ENCODE measurements at regions not wholly inside any gene's neighbourhood (a gene's known extent, or its start where the extent isn't known, plus 50 kb on each side); places are given as distances from the start of the nearest gene placed in this dataset.

DNA sequence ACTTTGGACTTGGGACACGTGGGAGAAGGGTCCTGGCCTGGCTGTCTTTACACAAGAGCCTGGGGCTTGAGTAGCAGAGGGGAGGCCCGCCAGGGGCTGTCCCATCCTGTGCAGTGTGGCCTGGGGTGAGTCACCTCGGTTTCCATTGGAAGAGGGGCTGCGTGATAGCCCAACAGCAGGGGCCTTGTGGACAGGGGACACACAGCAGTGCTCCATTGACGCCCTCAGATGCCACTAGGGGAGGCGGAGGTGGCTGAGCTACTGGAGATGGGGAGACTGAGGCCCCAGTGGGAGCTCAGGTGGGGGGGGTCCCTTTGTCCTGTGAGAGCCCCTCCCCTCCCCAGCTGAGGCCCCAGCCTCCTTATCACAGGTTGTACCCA lies 50.0 kb upstream of the RNU6ATAC start:
- H3K9me3 ChIP-seq = 0 out of 2 replicates have a peak, but pooled peaks cover 3% of the 10 kb centered on the region
- no peak overlapping the region for H3K4me3 ChIP-seq
- no peaks in the 10 kb centered on the region for H3K36me3 ChIP-seq
- no peak for DNase-seq
- H3K27me3 ChIP-seq = no peaks in the 10 kb centered on the region

GRCh38 chr9:134214766-134215419 lies 50.5 kb upstream of the RNU6ATAC start:
- Histone ChIP-seq H3K9me3 (0 out of 2 replicates have a peak, but pooled peaks cover 3% of the 10 kb centered on the region), H3K36me3 (no peaks in the 10 kb centered on the region), H3K27me3 (no peaks in the 10 kb centered on the region), H3K4me3 (no peak overlapping the region)
- no peak for DNase-seq

- no peak for DNase-seq
- Histone ChIP-seq H3K4me3 (no peak overlapping the region), H3K27me3 (no peaks in the 10 kb centered on the region), H3K36me3 (no peaks in the 10 kb centered on the region), H3K9me3 (0 out of 2 replicates have a peak, but pooled peaks cover 3% of the 10 kb centered on the region)
Measured at GRCh38 chr9:134215420-134215698, 51.0 kb upstream of the RNU6ATAC start.

- Histone ChIP-seq H3K27me3 (no peaks in the 10 kb centered on the region), H3K36me3 (no peaks in the 10 kb centered on the region), H3K9me3 (0 out of 2 replicates have a peak, but pooled peaks cover 3% of the 10 kb centered on the region), H3K4me3 (no peak overlapping the region)
- no peak for DNase-seq
Measured at GRCh38 chr9:134215699-134216448, 51.5 kb upstream of the RNU6ATAC start.

DNA sequence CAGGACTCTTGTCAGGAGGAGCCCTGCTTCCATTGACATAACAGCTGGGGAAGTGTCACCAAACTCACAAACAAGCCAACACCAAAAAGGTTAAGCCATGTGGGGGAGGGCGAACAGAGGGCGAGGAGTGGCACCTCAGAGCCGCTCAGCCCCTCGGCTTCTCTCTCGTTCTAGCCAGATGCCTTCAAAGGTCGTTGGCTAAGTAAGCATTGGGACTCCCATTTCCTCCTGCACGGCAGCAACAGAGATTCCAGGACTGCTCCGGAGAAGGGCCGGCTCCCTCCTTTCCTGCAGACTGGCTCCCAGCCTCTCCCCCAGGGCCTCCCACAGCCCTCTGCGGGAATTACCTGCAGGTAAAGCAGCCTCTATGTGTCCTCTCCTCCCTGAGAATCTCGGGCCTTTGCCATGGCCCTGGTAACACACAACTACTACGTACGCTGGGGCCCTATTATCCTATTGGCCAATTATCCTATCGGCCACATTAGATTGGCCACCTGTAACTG lies 52.1 kb upstream of the RNU6ATAC start:
- no peak for DNase-seq
- Histone ChIP-seq H3K27me3 (no peaks in the 10 kb centered on the region), H3K9me3 (0 out of 2 replicates have a peak, but pooled peaks cover 3% of the 10 kb centered on the region), H3K36me3 (no peaks in the 10 kb centered on the region), H3K4me3 (no peak overlapping the region)

- DNase-seq = no peak
- Histone ChIP-seq H3K27me3 (no peaks in the 10 kb centered on the region), H3K4me3 (no peak overlapping the region), H3K9me3 (0 out of 2 replicates have a peak, but pooled peaks cover 3% of the 10 kb centered on the region), H3K36me3 (no peaks in the 10 kb centered on the region)
Measured at GRCh38 chr9:134216961-134217360, 52.6 kb upstream of the RNU6ATAC start.

DNA sequence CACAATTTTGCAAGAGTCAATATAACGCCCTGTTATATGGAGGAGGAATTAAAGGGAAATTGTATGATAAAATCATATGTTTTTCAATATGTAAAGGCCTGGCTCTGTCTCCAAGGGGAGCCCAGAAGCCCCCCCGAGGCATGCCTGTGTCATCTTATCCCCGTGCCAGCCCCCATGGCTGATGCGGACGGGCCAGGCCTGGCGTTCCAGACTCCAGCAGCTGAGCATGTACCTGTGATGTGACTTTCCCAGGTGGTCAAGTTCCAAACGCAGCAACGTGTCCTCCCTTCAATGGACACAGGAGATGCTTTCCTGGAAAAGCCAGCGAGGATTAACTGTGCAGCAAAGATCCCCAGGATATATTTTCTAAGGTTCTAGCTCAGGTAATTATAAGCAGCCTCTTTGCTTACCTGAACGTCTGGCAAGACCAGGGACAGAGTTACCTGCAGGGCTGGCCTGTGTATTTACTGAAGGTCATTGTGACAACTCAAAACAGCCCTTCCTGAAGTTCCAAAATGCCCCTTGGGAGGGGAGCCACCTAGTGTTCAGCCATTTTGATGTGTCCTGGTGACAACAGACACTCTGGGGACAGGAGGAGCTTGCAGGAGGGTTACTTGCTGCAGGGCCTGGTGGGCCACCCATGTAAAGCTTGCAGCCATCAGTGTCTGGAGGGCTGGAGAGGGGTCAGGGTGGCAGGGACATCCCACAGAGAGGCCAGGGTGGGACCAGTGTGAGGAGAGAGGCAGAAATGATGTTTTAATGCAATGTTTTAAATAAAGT lies 53.3 kb upstream of the RNU6ATAC start:
- Histone ChIP-seq H3K27me3 (no peaks in the 10 kb centered on the region), H3K36me3 (no peaks in the 10 kb centered on the region), H3K4me3 (no peak overlapping the region), H3K9me3 (0 out of 2 replicates have a peak, but pooled peaks cover 2% of the 10 kb centered on the region)
- DNase-seq = no peak

DNA sequence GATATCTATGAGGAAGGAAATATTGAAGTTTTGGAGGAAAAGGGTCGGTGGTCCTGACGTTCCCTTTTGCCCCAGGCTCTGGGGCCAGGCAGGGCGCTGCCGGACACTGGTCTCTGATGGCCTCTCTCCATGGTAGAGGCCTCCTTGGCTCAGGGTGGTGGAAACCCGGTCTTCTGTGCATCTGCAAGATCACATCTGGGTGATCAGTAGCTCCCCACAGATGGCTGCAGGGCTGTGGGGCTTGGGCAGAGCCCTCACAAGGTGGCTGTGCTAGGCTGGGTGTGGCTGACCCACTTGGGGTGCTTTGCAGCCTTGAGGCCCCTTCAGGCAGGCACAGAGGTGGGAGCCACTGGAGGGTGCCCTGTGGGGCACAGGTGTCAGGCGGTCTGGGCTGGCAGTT lies 53.9 kb upstream of the RNU6ATAC start:
- H3K36me3 ChIP-seq = no peaks in the 10 kb centered on the region
- no peaks in the 10 kb centered on the region for H3K9me3 ChIP-seq
- no peak for DNase-seq
- no peaks in the 10 kb centered on the region for H3K27me3 ChIP-seq
- H3K4me3 ChIP-seq = no peak overlapping the region

GRCh38 chr9:134219646-134220060 lies 55.3 kb upstream of the RNU6ATAC start:
- no peak overlapping the region for H3K4me3 ChIP-seq
- H3K27me3 ChIP-seq = no peaks in the 10 kb centered on the region
- H3K36me3 ChIP-seq = no peaks in the 10 kb centered on the region
- DNase-seq = no peak
- H3K9me3 ChIP-seq = no peaks in the 10 kb centered on the region

DNA sequence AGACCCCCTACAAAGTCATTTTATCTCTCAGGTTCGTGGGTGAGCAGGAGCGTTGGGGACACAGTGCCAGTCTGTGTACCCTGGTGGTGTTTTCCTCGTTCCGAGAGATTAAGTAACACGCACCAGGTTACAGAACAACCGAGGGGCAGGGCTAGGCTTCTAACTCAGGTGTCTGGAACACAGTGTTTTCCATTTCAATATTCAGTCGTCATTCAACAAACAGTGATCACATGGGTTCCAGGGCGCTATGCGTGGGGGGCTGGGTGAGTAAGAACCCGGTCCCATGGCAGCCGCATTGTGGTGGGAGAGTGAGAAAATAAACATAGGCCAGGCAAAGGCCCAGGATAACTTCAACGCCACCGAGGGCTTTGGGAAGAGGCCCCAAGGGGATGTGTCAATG lies 55.9 kb upstream of the RNU6ATAC start:
- Histone ChIP-seq H3K36me3 (no peaks in the 10 kb centered on the region), H3K27me3 (no peaks in the 10 kb centered on the region), H3K9me3 (no peaks in the 10 kb centered on the region), H3K4me3 (no peak overlapping the region)
- no peak for DNase-seq

GRCh38 chr9:134221273-134222017 lies 57.1 kb upstream of the RNU6ATAC start:
- Histone ChIP-seq H3K4me3 (no peak overlapping the region), H3K36me3 (no peaks in the 10 kb centered on the region), H3K9me3 (no peaks in the 10 kb centered on the region), H3K27me3 (no peaks in the 10 kb centered on the region)
- DNase-seq = no peak

DNA sequence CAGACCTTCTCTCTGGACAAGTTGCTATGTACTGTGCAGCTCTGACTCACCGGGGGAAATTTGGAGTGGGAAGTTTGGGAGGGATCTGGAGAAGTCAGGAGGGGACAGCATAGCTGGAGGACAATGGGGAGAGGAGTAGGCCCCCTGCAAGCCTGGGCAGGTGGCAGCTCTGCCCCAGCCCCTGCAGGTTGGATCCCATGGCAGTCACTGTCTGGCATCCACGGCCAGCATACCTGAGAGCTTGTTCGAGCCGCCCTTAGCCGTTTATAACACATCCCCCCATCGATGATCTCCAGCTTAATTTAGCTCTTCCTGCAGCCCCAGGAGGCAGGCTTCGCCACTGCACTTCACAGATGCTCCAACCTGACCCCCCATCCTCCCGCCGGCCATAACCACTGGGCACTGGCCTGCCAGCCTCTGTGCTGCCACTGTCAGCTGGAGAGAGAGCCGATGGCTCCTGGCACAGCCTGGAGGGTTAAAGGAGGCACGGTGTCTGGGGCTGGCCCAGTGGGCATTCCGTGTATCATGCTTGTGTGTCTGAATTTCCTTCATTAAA lies 57.7 kb upstream of the RNU6ATAC start:
- H3K27me3 ChIP-seq = no peaks in the 10 kb centered on the region
- H3K4me3 ChIP-seq = no peak overlapping the region
- no peaks in the 10 kb centered on the region for H3K36me3 ChIP-seq
- no peaks in the 10 kb centered on the region for H3K9me3 ChIP-seq
- no peak for DNase-seq

DNA sequence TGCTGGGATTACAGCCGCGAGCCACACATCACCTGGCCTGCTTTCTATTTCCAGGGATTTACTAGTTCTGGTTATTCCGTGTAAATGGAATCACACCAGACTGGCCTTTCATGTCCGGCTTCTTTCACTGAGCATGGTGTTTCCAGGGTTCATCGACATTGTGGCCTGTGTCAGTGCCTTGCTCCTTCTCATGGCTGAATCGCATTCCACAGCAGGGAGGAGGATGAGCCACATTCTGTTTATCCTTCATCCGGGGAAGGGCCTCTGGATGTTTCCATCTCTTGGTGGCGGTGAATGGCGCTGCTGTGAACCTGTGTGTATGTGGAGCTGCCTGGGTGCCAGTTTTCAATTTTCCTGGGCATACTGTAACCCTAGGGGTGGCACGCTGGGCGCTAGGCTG lies 58.7 kb upstream of the RNU6ATAC start:
- H3K36me3 ChIP-seq = no peaks in the 10 kb centered on the region
- H3K27me3 ChIP-seq = no peaks in the 10 kb centered on the region
- H3K4me3 ChIP-seq = no peak overlapping the region
- no peaks in the 10 kb centered on the region for H3K9me3 ChIP-seq
- DNase-seq = no peak

DNA sequence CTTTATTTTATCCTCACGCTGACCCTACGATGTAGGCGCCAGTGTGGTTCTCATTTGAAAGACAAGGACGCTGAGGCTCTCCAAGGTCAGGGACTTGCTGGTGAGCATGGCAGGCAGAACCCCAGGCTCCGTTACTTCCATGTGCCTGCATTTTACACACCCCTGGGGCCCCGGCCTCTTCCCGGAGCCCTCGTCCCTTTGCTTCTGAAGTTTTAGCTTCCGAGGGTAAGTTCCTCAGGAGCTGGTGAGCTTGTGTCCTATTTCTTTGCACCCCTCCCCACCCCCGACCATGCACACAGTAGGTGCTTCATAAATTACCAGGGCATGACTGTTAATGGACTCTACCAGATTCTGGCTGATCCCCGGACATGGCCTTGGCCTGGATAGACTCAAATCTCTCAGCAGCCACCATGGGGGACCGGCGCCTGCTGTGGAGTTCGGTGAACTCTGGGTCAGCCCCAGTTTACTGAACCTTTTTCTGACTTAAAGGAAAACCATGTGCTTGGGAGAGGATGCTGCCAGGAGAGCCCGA lies 59.3 kb upstream of the RNU6ATAC start:
- H3K27me3 ChIP-seq = no peaks in the 10 kb centered on the region
- H3K4me3 ChIP-seq = no peak overlapping the region
- no peaks in the 10 kb centered on the region for H3K36me3 ChIP-seq
- no peaks in the 10 kb centered on the region for H3K9me3 ChIP-seq
- no peak for DNase-seq

DNA sequence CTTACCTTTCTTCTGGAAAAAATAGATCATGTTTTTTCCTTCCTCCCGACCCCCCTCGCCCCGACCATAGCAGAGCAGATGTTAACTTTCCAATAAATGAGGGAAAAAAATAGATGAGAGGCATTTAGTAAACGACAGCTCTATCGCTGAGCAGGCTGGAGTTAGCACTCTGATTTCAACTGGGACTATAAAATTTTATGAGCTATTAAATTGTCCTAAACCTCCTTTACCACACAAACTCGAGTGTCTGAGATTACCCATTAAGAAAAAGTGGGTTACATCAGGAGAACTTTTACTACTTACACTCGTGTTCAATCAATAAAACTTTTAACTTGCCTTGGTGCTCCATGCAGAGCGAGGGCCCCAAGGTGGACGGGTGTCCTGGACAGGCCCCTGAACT lies 59.8 kb upstream of the RNU6ATAC start:
- no peaks in the 10 kb centered on the region for H3K36me3 ChIP-seq
- H3K4me3 ChIP-seq = no peak overlapping the region
- H3K27me3 ChIP-seq = no peaks in the 10 kb centered on the region
- no peak for DNase-seq
- no peaks in the 10 kb centered on the region for H3K9me3 ChIP-seq

DNA sequence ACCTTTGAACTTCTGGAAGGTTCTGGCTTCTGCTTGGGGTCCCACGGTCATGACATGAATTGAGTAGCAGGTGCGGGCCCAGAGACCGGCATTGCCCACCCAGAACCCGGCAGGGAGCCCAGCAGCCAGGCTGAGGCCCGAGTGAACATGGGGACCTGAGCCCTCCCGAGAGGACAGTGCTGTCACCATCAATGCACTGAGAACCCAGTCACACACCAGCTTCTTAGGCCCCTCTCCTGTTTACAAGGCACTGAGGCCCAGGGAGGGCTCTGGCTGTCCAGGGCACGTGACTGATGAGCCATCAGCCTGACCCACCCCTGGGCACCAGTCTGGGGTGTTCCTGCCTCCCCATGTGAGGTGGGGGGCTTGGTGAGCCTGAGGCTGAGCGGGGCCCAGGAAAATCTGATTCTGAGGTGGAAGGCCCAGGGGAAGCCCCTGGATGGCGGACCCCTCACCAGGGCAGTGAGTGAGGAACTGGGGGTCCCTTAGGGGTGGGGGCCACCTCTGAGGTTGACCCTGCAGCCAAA lies 60.3 kb upstream of the RNU6ATAC start:
- no peak overlapping the region for H3K4me3 ChIP-seq
- H3K36me3 ChIP-seq = no peaks in the 10 kb centered on the region
- DNase-seq = no peak
- no peaks in the 10 kb centered on the region for H3K27me3 ChIP-seq
- no peaks in the 10 kb centered on the region for H3K9me3 ChIP-seq
